MM.1S (cell line): ENCODE measurements at regions not wholly inside any gene's neighbourhood (a gene's known extent, or its start where the extent isn't known, plus 50 kb on each side); places are given as distances from the start of the nearest gene placed in this dataset.

Source experiments
- EZH2 ChIP-seq: fragments of 300-600 bp; sonication (generic); optimal IDR thresholded peaks from 2 replicates; pipeline ENCODE3; 2017; ENCODE audit warnings: low read depth, mild to moderate bottlenecking, antibody characterized with exemption, low read length, mixed read lengths
- TF ChIP-seq, protein P1 (sequence below): fragments of 300-600 bp; sonication (generic); IDR thresholded peaks from 2 replicates; pipeline ENCODE4 v1.5.1; 2016; ENCODE audit warnings: antibody characterized with exemption, low read length, mixed read lengths

DNA sequence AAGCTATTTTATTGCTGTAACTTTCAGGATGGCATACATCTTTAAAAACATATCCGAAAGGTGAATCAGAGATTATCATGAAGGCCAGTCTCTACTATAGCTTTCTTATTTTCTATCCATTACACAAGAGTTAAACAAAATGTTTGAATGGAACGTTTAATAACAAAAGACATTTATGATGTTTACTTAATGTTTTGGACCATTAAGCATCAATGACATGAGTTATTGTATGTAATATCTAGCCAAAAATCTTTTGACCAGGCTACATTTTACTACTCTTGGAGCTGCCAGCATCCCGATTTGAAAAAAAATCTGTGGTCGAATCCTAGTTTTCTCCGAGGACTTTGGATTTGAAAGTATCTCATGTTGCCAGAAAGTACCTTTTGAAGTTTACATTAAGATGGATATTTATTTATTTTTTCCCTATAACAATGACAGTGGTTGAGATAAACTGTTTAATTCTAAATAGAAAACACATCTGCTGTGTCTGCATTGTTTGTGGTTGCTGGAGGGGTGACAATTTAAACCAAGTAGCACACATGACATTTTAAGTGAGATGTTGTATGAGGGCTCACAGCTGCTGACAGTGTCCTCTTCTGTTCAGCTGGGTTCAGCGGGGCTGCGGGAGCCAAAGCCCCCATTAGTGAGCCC, 293.7 kb upstream of the TCF21 start:
- TF ChIP-seq, protein P1, sequence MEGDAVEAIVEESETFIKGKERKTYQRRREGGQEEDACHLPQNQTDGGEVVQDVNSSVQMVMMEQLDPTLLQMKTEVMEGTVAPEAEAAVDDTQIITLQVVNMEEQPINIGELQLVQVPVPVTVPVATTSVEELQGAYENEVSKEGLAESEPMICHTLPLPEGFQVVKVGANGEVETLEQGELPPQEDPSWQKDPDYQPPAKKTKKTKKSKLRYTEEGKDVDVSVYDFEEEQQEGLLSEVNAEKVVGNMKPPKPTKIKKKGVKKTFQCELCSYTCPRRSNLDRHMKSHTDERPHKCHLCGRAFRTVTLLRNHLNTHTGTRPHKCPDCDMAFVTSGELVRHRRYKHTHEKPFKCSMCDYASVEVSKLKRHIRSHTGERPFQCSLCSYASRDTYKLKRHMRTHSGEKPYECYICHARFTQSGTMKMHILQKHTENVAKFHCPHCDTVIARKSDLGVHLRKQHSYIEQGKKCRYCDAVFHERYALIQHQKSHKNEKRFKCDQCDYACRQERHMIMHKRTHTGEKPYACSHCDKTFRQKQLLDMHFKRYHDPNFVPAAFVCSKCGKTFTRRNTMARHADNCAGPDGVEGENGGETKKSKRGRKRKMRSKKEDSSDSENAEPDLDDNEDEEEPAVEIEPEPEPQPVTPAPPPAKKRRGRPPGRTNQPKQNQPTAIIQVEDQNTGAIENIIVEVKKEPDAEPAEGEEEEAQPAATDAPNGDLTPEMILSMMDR = no peak
- TF ChIP-seq EZH2 = no peak
